Neuron (in vitro differentiated cells): ENCODE measurements at regions not wholly inside any gene's neighbourhood (a gene's known extent, or its start where the extent isn't known, plus 50 kb on each side); places are given as distances from the start of the nearest gene placed in this dataset.

Experiments
- H2AFZ ChIP-seq: one replicate; pipeline ENCODE4 v1.6.1; 2013; ENCODE audit warnings: low read depth, mild to moderate bottlenecking, inconsistent platforms, low read length, moderate library complexity
- H3K27me3 ChIP-seq: one replicate; pipeline ENCODE4 v1.6.1; 2013; ENCODE audit warnings: low read length; ENCODE audit not compliant: insufficient read depth
- H3K36me3 ChIP-seq: one replicate; pipeline ENCODE4 v1.6.1; 2013; ENCODE audit warnings: low read length; ENCODE audit not compliant: insufficient read depth
- H3K4me1 ChIP-seq: one replicate; pipeline ENCODE4 v1.6.1; 2013; ENCODE audit warnings: low read length; ENCODE audit not compliant: insufficient read depth
- H3K4me3 ChIP-seq: 2 replicates; pipeline ENCODE4 v1.5.1; 2013; ENCODE audit warnings: mild to moderate bottlenecking, low read length, moderate library complexity
- H3K9me3 ChIP-seq: one replicate; pipeline ENCODE4 v1.6.1; 2013; ENCODE audit warnings: low read length

- Histone ChIP-seq H3K4me3 (no peak overlapping the region), H3K36me3 (no peaks in the 10 kb centered on the region), H3K4me1 (peaks cover 5% of the 10 kb centered on the region), H2AFZ (no peak overlapping the region), H3K9me3 (no peaks in the 10 kb centered on the region), H3K27me3 (no peaks in the 10 kb centered on the region)
Measured at GRCh38 chr2:147375073-147375472, 469.8 kb upstream of the ACVR2A start.

DNA sequence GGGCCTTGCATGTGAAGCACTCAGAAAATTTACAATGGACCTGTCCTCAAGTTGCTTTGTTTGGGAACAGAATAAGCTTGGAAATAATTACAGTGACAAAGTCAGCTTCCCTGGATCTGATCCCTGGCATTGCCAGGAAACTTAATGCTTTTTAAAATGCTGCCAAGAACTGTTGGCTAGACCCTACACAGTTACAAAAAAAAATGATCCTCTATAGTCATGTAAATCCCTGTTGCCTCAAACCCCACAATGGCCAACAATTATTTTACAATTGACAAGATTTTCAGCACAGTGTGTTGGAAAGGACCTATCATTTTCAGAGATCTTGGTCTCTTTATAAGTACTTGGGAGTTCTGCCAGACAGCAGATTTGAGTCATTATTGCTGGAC lies 470.4 kb upstream of the ACVR2A start:
- H2AFZ ChIP-seq = no peak overlapping the region
- H3K27me3 ChIP-seq = no peaks in the 10 kb centered on the region
- H3K9me3 ChIP-seq = no peaks in the 10 kb centered on the region
- no peak overlapping the region for H3K4me3 ChIP-seq
- no peaks in the 10 kb centered on the region for H3K36me3 ChIP-seq
- H3K4me1 ChIP-seq = peaks cover 5% of the 10 kb centered on the region

DNA sequence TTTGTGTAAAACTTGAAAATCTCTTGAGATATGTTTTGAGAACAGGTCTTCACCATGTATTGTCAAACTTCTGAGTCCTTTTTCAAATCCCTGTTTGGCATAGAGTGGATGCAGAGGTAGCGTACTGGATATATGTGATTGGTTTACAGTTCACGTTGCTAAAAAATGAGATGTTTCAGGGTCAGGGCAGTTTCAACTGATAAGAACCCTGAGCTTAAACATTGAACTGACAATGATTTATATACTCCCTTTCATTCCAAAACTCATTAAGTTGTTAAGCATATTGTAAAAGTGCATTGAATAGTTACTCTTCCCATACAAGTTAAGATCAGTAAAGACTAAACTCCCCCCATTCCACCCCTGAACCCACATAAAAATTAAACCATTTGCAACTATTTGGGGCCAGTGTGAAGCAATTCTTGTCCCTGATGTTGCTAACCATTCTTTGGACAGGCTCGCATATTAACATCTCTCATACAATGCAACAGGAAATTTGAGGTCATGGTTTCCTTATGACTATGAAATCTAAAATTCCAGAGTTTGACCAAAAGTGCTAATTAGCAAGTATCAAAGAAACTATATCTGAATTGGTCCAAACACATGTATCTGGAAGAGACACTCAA lies 470.9 kb upstream of the ACVR2A start:
- Histone ChIP-seq H3K9me3 (no peaks in the 10 kb centered on the region), H3K4me1 (peaks cover 5% of the 10 kb centered on the region), H3K27me3 (no peaks in the 10 kb centered on the region), H3K4me3 (no peak overlapping the region), H3K36me3 (no peaks in the 10 kb centered on the region), H2AFZ (no peak overlapping the region)

DNA sequence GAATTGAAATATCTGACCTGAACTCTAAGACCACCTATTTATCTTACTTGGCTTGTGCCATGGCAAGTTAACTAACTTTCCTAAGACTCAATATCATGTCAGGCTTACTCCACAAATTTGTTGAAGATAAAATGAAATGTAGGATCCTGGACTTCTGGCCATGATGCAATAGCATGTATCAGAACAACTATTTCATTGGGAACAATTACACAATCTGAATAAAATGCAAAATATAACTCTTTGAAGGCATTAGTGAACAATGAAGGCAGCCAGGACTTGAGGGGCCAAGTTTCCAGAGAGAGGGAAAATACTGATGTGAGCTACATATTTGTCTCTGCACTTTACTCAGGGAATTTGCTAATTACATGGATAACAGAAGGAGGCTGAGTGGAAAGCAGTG lies 476.5 kb upstream of the ACVR2A start:
- Histone ChIP-seq H2AFZ (no peak overlapping the region), H3K9me3 (no peaks in the 10 kb centered on the region), H3K4me1 (no peaks in the 10 kb centered on the region), H3K4me3 (no peak overlapping the region), H3K36me3 (no peaks in the 10 kb centered on the region), H3K27me3 (no peaks in the 10 kb centered on the region)

- Histone ChIP-seq H3K36me3 (no peaks in the 10 kb centered on the region), H3K4me1 (no peaks in the 10 kb centered on the region), H2AFZ (peak overlapping the region; percentile 33), H3K27me3 (no peaks in the 10 kb centered on the region), H3K4me3 (no peak overlapping the region), H3K9me3 (no peaks in the 10 kb centered on the region)
Measured at GRCh38 chr2:147366279-147366678, 478.6 kb upstream of the ACVR2A start.

DNA sequence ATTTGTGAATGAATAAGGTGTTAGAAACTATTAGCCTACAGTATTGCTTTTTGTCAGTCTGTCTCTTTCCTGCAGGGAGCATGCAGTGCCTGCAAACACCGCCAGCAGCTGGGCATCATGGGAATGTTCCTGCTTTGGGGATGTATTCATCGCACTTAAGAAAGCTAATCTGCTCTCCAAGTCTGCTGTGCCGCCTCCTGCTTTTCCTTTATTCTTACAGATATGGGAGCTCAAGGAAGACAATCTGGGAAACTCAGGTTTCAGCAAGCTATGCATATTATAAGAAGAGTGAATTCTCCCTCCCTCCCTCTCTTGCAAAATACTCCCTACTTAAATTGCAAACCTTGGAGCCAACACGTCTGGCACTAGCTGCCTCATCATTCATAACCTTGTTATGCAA lies 479.2 kb upstream of the ACVR2A start:
- Histone ChIP-seq H3K27me3 (no peaks in the 10 kb centered on the region), H3K4me1 (no peaks in the 10 kb centered on the region), H3K9me3 (no peaks in the 10 kb centered on the region), H2AFZ (peak overlapping the region; percentile 33), H3K36me3 (no peaks in the 10 kb centered on the region), H3K4me3 (no peak overlapping the region)

GRCh38 chr2:147364597-147364996 lies 480.2 kb upstream of the ACVR2A start:
- Histone ChIP-seq H3K4me1 (no peaks in the 10 kb centered on the region), H3K9me3 (no peaks in the 10 kb centered on the region), H3K36me3 (no peaks in the 10 kb centered on the region), H2AFZ (no peak overlapping the region), H3K4me3 (no peak overlapping the region), H3K27me3 (no peaks in the 10 kb centered on the region)

DNA sequence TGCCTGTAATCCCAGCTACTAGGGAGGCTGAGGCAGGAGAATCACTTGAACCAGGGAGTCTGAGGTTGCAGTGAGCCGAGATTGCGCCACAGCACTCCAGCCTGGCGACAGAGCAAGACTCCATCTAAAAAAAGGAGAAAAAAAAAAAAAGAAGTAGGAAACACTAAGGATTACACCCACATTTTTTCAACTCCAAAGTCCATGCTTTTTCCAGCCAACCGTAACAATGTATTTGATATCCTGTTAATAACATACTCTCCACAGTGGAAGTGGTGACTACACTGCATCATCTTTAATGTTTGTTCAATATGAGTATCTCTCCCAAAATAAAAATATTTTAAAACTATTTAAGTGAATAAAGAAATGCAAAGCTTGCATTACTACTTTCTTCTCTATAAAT lies 481.6 kb upstream of the ACVR2A start:
- no peak overlapping the region for H2AFZ ChIP-seq
- no peaks in the 10 kb centered on the region for H3K4me1 ChIP-seq
- H3K9me3 ChIP-seq = no peaks in the 10 kb centered on the region
- no peak overlapping the region for H3K4me3 ChIP-seq
- no peaks in the 10 kb centered on the region for H3K27me3 ChIP-seq
- no peaks in the 10 kb centered on the region for H3K36me3 ChIP-seq

DNA sequence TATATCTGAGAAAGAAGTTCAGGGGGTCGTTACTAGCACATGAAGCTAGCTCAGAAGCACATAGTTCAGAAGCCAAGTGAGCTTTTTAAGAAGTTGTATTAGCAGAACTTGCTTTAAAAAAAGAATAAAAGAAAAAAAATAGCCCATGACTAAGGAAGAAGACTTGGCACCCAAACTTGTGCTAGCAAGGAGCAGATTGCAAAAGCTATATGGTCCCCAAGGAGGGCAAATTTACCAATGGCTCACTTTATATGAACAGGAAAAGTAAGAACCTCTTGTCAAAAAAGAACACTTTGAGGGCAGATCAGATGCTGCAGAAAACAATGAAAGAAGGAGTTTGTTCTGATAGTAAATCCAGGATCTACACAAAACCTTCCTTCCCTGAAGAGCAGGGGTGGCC lies 486.5 kb upstream of the ACVR2A start:
- peaks cover 11% of the 10 kb centered on the region for H3K4me1 ChIP-seq
- no peaks in the 10 kb centered on the region for H3K36me3 ChIP-seq
- no peaks in the 10 kb centered on the region for H3K9me3 ChIP-seq
- no peak overlapping the region for H3K4me3 ChIP-seq
- no peaks in the 10 kb centered on the region for H3K27me3 ChIP-seq
- H2AFZ ChIP-seq = no peak overlapping the region

GRCh38 chr2:147356157-147356556 lies 488.7 kb upstream of the ACVR2A start:
- peak overlapping the region; percentile 32 for H3K4me3 ChIP-seq
- no peaks in the 10 kb centered on the region for H3K27me3 ChIP-seq
- H3K9me3 ChIP-seq = no peaks in the 10 kb centered on the region
- no peaks in the 10 kb centered on the region for H3K36me3 ChIP-seq
- peak overlapping the region; percentile 30 for H2AFZ ChIP-seq
- peaks cover 11% of the 10 kb centered on the region for H3K4me1 ChIP-seq

- Histone ChIP-seq H3K27me3 (no peaks in the 10 kb centered on the region), H3K4me1 (peaks cover 11% of the 10 kb centered on the region), H3K36me3 (no peaks in the 10 kb centered on the region), H3K9me3 (no peaks in the 10 kb centered on the region), H3K4me3 (peak overlapping the region; percentile 32), H2AFZ (peak overlapping the region; percentile 30)
Measured at GRCh38 chr2:147355706-147356105, 489.1 kb upstream of the ACVR2A start.

DNA sequence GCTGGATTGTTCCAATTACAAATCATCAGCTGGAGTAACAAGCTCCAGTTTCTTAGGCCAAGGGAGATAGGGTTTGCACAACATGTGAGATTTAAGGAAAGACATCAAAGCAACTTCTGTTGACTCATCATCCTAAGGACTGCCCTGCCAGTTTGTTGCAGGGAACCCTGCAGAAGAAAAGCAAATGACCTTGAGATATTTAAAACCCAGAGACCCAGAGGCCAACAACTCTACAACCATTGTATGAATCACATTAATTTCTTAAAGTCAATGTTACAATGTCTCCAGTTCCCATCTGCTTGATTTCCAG lies 491.8 kb upstream of the ACVR2A start:
- Histone ChIP-seq H3K4me1 (peaks cover 20% of the 10 kb centered on the region), H3K4me3 (no peak overlapping the region), H3K36me3 (no peaks in the 10 kb centered on the region), H3K9me3 (no peaks in the 10 kb centered on the region), H3K27me3 (no peaks in the 10 kb centered on the region), H2AFZ (no peak overlapping the region)

- Histone ChIP-seq H3K9me3 (no peaks in the 10 kb centered on the region), H3K4me3 (no peak overlapping the region), H3K4me1 (peaks cover 20% of the 10 kb centered on the region), H2AFZ (no peak overlapping the region), H3K36me3 (no peaks in the 10 kb centered on the region), H3K27me3 (no peaks in the 10 kb centered on the region)
Measured at GRCh38 chr2:147352264-147353071, 492.4 kb upstream of the ACVR2A start.

DNA sequence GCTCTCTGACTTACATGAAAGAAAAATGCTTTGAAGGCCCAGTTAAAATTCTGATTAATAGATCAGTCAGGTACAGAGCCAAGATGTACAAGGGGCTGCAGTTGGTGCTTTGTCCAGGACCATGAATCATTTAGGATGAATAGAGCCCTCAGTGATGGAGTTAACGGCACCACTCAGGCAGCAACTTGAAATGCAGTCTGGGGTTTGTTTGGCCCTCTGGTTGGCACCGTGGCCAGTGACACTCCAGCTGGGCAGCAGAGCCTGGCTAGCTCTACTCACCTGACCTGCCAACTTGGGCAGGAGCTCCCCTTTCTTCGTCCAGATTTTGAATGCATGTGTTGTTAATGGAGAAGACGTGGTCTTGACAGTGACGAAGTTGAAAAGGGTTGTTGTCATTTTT lies 493.0 kb upstream of the ACVR2A start:
- H3K4me3 ChIP-seq = no peak overlapping the region
- no peaks in the 10 kb centered on the region for H3K36me3 ChIP-seq
- H3K27me3 ChIP-seq = no peaks in the 10 kb centered on the region
- no peak overlapping the region for H2AFZ ChIP-seq
- H3K4me1 ChIP-seq = peaks cover 20% of the 10 kb centered on the region
- H3K9me3 ChIP-seq = no peaks in the 10 kb centered on the region
